Erythroblast (primary cell): ENCODE measurements at regions not wholly inside any gene's neighbourhood (a gene's known extent, or its start where the extent isn't known, plus 50 kb on each side); places are given as distances from the start of the nearest gene placed in this dataset.

Experiments used
- DNase-seq, 2 experiments: peaks; one replicate each; lab custom pipeline; 2025; lab: John Stamatoyannopoulos, UW
- GATA1 ChIP-seq: IDR thresholded peaks from 2 replicates; pipeline ENCODE4 v1.6.1; 2011; ENCODE audit warnings: low read depth, mild to moderate bottlenecking, control low read depth, low read length, moderate library complexity
- POLR2A ChIP-seq: IDR thresholded peaks from 2 replicates; pipeline ENCODE4 v1.6.1; 2011; ENCODE audit warnings: mild to moderate bottlenecking, low read length

- TF ChIP-seq POLR2A (no peak), GATA1 (no peak)
- DNase-seq: no peak
Measured at GRCh38 chr2:239828192-239828972, 196.8 kb downstream of the NDUFA10 start.

- TF ChIP-seq GATA1: no peak
- TF ChIP-seq POLR2A: no peak
- DNase-seq: no peak
Measured at GRCh38 chr2:239827523-239827890, 197.6 kb downstream of the NDUFA10 start.

GRCh38 chr2:239826786-239827522 lies 198.2 kb downstream of the NDUFA10 start:
- DNase-seq: no peak
- TF ChIP-seq GATA1 (no peak), POLR2A (no peak)

GRCh38 chr2:239826376-239826775 lies 198.8 kb downstream of the NDUFA10 start:
- TF ChIP-seq GATA1 (no peak), POLR2A (no peak)
- no peak for DNase-seq

GRCh38 chr2:239825705-239825979 lies 199.5 kb downstream of the NDUFA10 start:
- no peak for DNase-seq
- no peak for TF ChIP-seq POLR2A
- TF ChIP-seq GATA1: no peak

GRCh38 chr2:239824866-239825704 lies 200.1 kb downstream of the NDUFA10 start:
- TF ChIP-seq GATA1 (no peak), POLR2A (no peak)

GRCh38 chr2:239824046-239824694 lies 201.0 kb downstream of the NDUFA10 start:
- peak; percentile 32 to 39 for DNase-seq
- TF ChIP-seq GATA1 (no peak), POLR2A (no peak)

More at GRCh38 chr2:239824866-239825704, 200.1 kb downstream of the NDUFA10 start:
- DNase-seq: no peak

GRCh38 chr2:239822146-239822831 lies 202.9 kb downstream of the NDUFA10 start:
- TF ChIP-seq POLR2A (no peak), GATA1 (no peak)
- DNase-seq: peak; percentile 59 to 67

- TF ChIP-seq POLR2A (no peak), GATA1 (no peak)
- no peak for DNase-seq
Measured at GRCh38 chr2:239821694-239822075, 203.5 kb downstream of the NDUFA10 start.

- peak; percentile 89 to 91 for DNase-seq
- TF ChIP-seq POLR2A (no peak), GATA1 (no peak)
Measured at GRCh38 chr2:239820836-239821693, 204.1 kb downstream of the NDUFA10 start.

GRCh38 chr2:239819974-239820555 lies 205.1 kb downstream of the NDUFA10 start:
- DNase-seq: peak; percentile 66 to 68
- TF ChIP-seq POLR2A: no peak
- TF ChIP-seq GATA1: no peak
